ENCODE measurements at regions not wholly inside any gene's neighbourhood (a gene's known extent, or its start where the extent isn't known, plus 50 kb on each side); places are given as distances from the start of the nearest gene placed in this dataset.

GRCh38 chr2:134109246-134109645 is 144.6 kb upstream of the MGAT5 start:
- no peak overlapping the region for H3K27ac ChIP-seq
- TF ChIP-seq ZFX (IDR thresholded peaks at IDR 0.05; ENCODE audit: borderline replicate concordance) (no peak), CTCF (IDR thresholded peaks at IDR 0.05) (no peak)

GRCh38 chr2:134109725-134110124 is 144.1 kb upstream of the MGAT5 start:
- H3K27ac ChIP-seq: no peak overlapping the region
- TF ChIP-seq ZFX (IDR thresholded peaks at IDR 0.05; ENCODE audit: borderline replicate concordance) (no peak), CTCF (IDR thresholded peaks at IDR 0.05) (no peak)

- no peak overlapping the region for H3K27ac ChIP-seq
- no peak for TF ChIP-seq ZFX (IDR thresholded peaks at IDR 0.05; ENCODE audit: borderline replicate concordance)
- no peak for TF ChIP-seq CTCF (IDR thresholded peaks at IDR 0.05)
These were observed 143.3 kb upstream of the MGAT5 start for GRCh38 chr2:134110532-134110931.

- TF ChIP-seq CTCF (IDR thresholded peaks at IDR 0.05) (no peak), ZFX (IDR thresholded peaks at IDR 0.05; ENCODE audit: borderline replicate concordance) (no peak)
- H3K27ac ChIP-seq: no peak overlapping the region
These were observed 136.2 kb upstream of the MGAT5 start for GRCh38 chr2:134117676-134118075.

GRCh38 chr2:134118279-134119116 is 135.4 kb upstream of the MGAT5 start:
- TF ChIP-seq ZFX (IDR thresholded peaks at IDR 0.05; ENCODE audit: borderline replicate concordance) (no peak), CTCF (IDR thresholded peaks at IDR 0.05) (peak; percentile 68)
- H3K27ac ChIP-seq: no peak overlapping the region

GRCh38 chr2:134119117-134119712 is 134.7 kb upstream of the MGAT5 start:
- H3K27ac ChIP-seq: peak overlapping the region; percentile 61
- TF ChIP-seq ZFX (IDR thresholded peaks at IDR 0.05; ENCODE audit: borderline replicate concordance): no peak
- TF ChIP-seq CTCF (IDR thresholded peaks at IDR 0.05): no peak

Measured in 22Rv1 (cell line).